Mesendoderm (in vitro differentiated cells): ENCODE measurements at regions not wholly inside any gene's neighbourhood (a gene's known extent, or its start where the extent isn't known, plus 50 kb on each side); places are given as distances from the start of the nearest gene placed in this dataset.

ENCODE experiments used
- DNase-seq: peaks from one replicate; pipeline ENCODE4 v3.0.0; 2013
- H2AK5ac ChIP-seq: 2 replicates; pipeline ENCODE4 v1.6.1; 2013; ENCODE audit warnings: low read length, inconsistent platforms
- H2BK120ac ChIP-seq: 2 replicates; pipeline ENCODE4 v1.6.1; 2013; ENCODE audit warnings: low read depth, mild to moderate bottlenecking, low read length, moderate library complexity, mixed read lengths
- H2BK15ac ChIP-seq: replicated peaks from 2 replicates; pipeline ENCODE4 v1.6.1; 2013; ENCODE audit warnings: low read depth, mild to moderate bottlenecking, moderate library complexity
- H2BK5ac ChIP-seq: 2 replicates; pipeline ENCODE4 v1.6.1; 2013; ENCODE audit warnings: low read length, inconsistent platforms
- H3K18ac ChIP-seq: 2 replicates; pipeline ENCODE4 v1.6.1; 2013; ENCODE audit warnings: mild to moderate bottlenecking, low read length, mixed read lengths
- H3K23ac ChIP-seq: one replicate; pipeline ENCODE4 v1.6.1; 2013; ENCODE audit warnings: low read length
- H3K27ac ChIP-seq: 2 replicates; pipeline ENCODE4 v1.5.1; 2013; ENCODE audit warnings: low read depth, mild to moderate bottlenecking, inconsistent platforms, low read length, moderate library complexity
- H3K27me3 ChIP-seq: 2 replicates; pipeline ENCODE4 v1.6.1; 2013; ENCODE audit warnings: low read length, control low read depth, mild to moderate bottlenecking, inconsistent platforms; ENCODE audit not compliant: insufficient read depth, poor library complexity
- H3K36me3 ChIP-seq: 2 replicates; pipeline ENCODE4 v1.6.1; 2013; ENCODE audit warnings: low read length, inconsistent platforms; ENCODE audit not compliant: control insufficient read depth, insufficient read depth
- H3K4ac ChIP-seq: one replicate; pipeline ENCODE4 v1.6.1; 2013; ENCODE audit warnings: low read depth, mild to moderate bottlenecking, low read length, moderate library complexity
- H3K4me1 ChIP-seq: 2 replicates; pipeline ENCODE4 v1.6.1; 2013; ENCODE audit warnings: low read depth, low read length, inconsistent platforms; ENCODE audit not compliant: control insufficient read depth
- H3K4me2 ChIP-seq: 2 replicates; pipeline ENCODE4 v1.6.1; 2013; ENCODE audit warnings: low read length
- H3K4me3 ChIP-seq: 2 replicates; pipeline ENCODE4 v1.5.1; 2013; ENCODE audit warnings: mild to moderate bottlenecking, low read length
- H3K56ac ChIP-seq: one replicate; pipeline ENCODE4 v1.6.1; 2013; ENCODE audit warnings: low read length
- H3K79me1 ChIP-seq: 2 replicates; pipeline ENCODE4 v1.6.1; 2013; ENCODE audit warnings: low read length, inconsistent platforms
- H3K79me2 ChIP-seq: 2 replicates; pipeline ENCODE4 v1.6.1; 2013; ENCODE audit warnings: mild to moderate bottlenecking, low read length; ENCODE audit not compliant: control insufficient read depth, insufficient read depth
- H3K9ac ChIP-seq: 2 replicates; pipeline ENCODE4 v1.6.1; 2013; ENCODE audit warnings: low read length, inconsistent platforms
- H4K5ac ChIP-seq: one replicate; pipeline ENCODE4 v1.6.1; 2013; ENCODE audit warnings: low read length
- H4K8ac ChIP-seq: one replicate; pipeline ENCODE4 v1.6.1; 2013; ENCODE audit warnings: low read depth, mild to moderate bottlenecking, control low read depth, low read length, moderate library complexity
- WGBS: extraction: QIAGEN DNeasy Blood & Tissue Kit; methylation state at CpG from one replicate; pipeline ENCODE4 v1.1.7; 2013; ENCODE audit warnings: low lambda C conversion rate, missing lambda C conversion rate; ENCODE audit not compliant: insufficient coverage; ENCODE audit errors: extremely low coverage; 5-methylcytosine and 5-hydroxymethylcytosine counted together

GRCh38 chr18:75928706-75929105, 501.2 kb upstream of the SMIM21 start:
- WGBS, result no CpG with 5 or more reads among the region's 2 CpGs
- no peak overlapping the region for H3K4me3 ChIP-seq
- no peak overlapping the region for H3K56ac ChIP-seq
- no peak overlapping the region for H3K18ac ChIP-seq
- H3K4ac ChIP-seq, result no peak overlapping the region
- H3K9ac ChIP-seq, result no peak overlapping the region
- no peak overlapping the region for H4K8ac ChIP-seq
- no peak overlapping the region for H2BK120ac ChIP-seq
- H3K79me2 ChIP-seq, result no peaks in the 10 kb centered on the region
- H3K27ac ChIP-seq, result no peak overlapping the region
- H2BK15ac ChIP-seq, result no peak overlapping the region
- no peak overlapping the region for H2BK5ac ChIP-seq
- no peak for DNase-seq
- no peak overlapping the region for H4K5ac ChIP-seq
- no peaks in the 10 kb centered on the region for H3K79me1 ChIP-seq
- H3K4me2 ChIP-seq, result no peak overlapping the region
- no peaks in the 10 kb centered on the region for H3K36me3 ChIP-seq
- H3K23ac ChIP-seq, result no peak overlapping the region
- no peaks in the 10 kb centered on the region for H3K4me1 ChIP-seq
- no peak overlapping the region for H2AK5ac ChIP-seq
- no peaks in the 10 kb centered on the region for H3K27me3 ChIP-seq

GRCh38 chr18:75927791-75928190, 500.3 kb upstream of the SMIM21 start:
- no peaks in the 10 kb centered on the region for H3K27me3 ChIP-seq
- DNase-seq, result no peak
- no peak overlapping the region for H3K56ac ChIP-seq
- no peak overlapping the region for H2AK5ac ChIP-seq
- H3K79me1 ChIP-seq, result no peaks in the 10 kb centered on the region
- H3K36me3 ChIP-seq, result no peaks in the 10 kb centered on the region
- H3K4ac ChIP-seq, result no peak overlapping the region
- no peak overlapping the region for H3K9ac ChIP-seq
- no peak overlapping the region for H2BK120ac ChIP-seq
- no CpG with 5 or more reads among the region's 5 CpGs for WGBS
- no peaks in the 10 kb centered on the region for H3K4me1 ChIP-seq
- no peak overlapping the region for H2BK15ac ChIP-seq
- H3K23ac ChIP-seq, result no peak overlapping the region
- no peak overlapping the region for H3K4me3 ChIP-seq
- no peak overlapping the region for H3K27ac ChIP-seq
- no peak overlapping the region for H2BK5ac ChIP-seq
- no peak overlapping the region for H4K5ac ChIP-seq
- H4K8ac ChIP-seq, result no peak overlapping the region
- no peaks in the 10 kb centered on the region for H3K79me2 ChIP-seq
- H3K4me2 ChIP-seq, result no peak overlapping the region
- no peak overlapping the region for H3K18ac ChIP-seq

- Histone ChIP-seq H3K4me3 (no peak overlapping the region), H3K27me3 (no peaks in the 10 kb centered on the region), H2BK15ac (no peak overlapping the region), H4K8ac (no peak overlapping the region), H3K36me3 (no peaks in the 10 kb centered on the region), H3K4me2 (no peak overlapping the region), H3K56ac (no peak overlapping the region), H2AK5ac (no peak overlapping the region), H3K18ac (no peak overlapping the region), H2BK5ac (no peak overlapping the region), H4K5ac (no peak overlapping the region), H3K4ac (no peak overlapping the region), H3K27ac (no peak overlapping the region), H3K4me1 (no peaks in the 10 kb centered on the region), H3K9ac (no peak overlapping the region), H3K23ac (no peak overlapping the region), H3K79me2 (no peaks in the 10 kb centered on the region), H2BK120ac (no peak overlapping the region), H3K79me1 (no peaks in the 10 kb centered on the region)
- no CpG with 5 or more reads among the region's 6 CpGs for WGBS
- DNase-seq, result no peak
These were observed 499.3 kb upstream of the SMIM21 start for GRCh38 chr18:75926811-75927210.

- H3K79me2 ChIP-seq, result no peaks in the 10 kb centered on the region
- H4K8ac ChIP-seq, result no peak overlapping the region
- H2BK15ac ChIP-seq, result no peak overlapping the region
- H2BK5ac ChIP-seq, result no peak overlapping the region
- no peak overlapping the region for H3K23ac ChIP-seq
- no peaks in the 10 kb centered on the region for H3K36me3 ChIP-seq
- no peaks in the 10 kb centered on the region for H3K27me3 ChIP-seq
- H3K4me3 ChIP-seq, result no peak overlapping the region
- H3K4ac ChIP-seq, result no peak overlapping the region
- no peak overlapping the region for H3K9ac ChIP-seq
- no peak overlapping the region for H4K5ac ChIP-seq
- DNase-seq, result peak; percentile 90
- no peak overlapping the region for H3K18ac ChIP-seq
- WGBS, result no CpG with 5 or more reads among the region's 4 CpGs
- no peak overlapping the region for H2BK120ac ChIP-seq
- no peak overlapping the region for H2AK5ac ChIP-seq
- H3K4me1 ChIP-seq, result no peaks in the 10 kb centered on the region
- H3K27ac ChIP-seq, result no peak overlapping the region
- no peak overlapping the region for H3K56ac ChIP-seq
- H3K79me1 ChIP-seq, result no peaks in the 10 kb centered on the region
- no peak overlapping the region for H3K4me2 ChIP-seq
These were observed 495.7 kb upstream of the SMIM21 start for GRCh38 chr18:75923169-75923568.

GRCh38 chr18:75916624-75916982, 489.1 kb upstream of the SMIM21 start:
- H3K27ac ChIP-seq, result no peak overlapping the region
- H2BK120ac ChIP-seq, result no peak overlapping the region
- no peak for DNase-seq
- no peaks in the 10 kb centered on the region for H3K79me1 ChIP-seq
- no peak overlapping the region for H2AK5ac ChIP-seq
- H2BK5ac ChIP-seq, result no peak overlapping the region
- H3K56ac ChIP-seq, result no peak overlapping the region
- no peak overlapping the region for H3K4ac ChIP-seq
- H3K9ac ChIP-seq, result no peak overlapping the region
- H3K36me3 ChIP-seq, result no peaks in the 10 kb centered on the region
- H3K79me2 ChIP-seq, result no peaks in the 10 kb centered on the region
- H3K27me3 ChIP-seq, result peaks cover 2% of the 10 kb centered on the region
- H4K8ac ChIP-seq, result no peak overlapping the region
- H3K4me2 ChIP-seq, result peak overlapping the region; percentile 27
- H3K4me1 ChIP-seq, result no peaks in the 10 kb centered on the region
- WGBS, result no CpG with 5 or more reads among the region's 18 CpGs
- no peak overlapping the region for H4K5ac ChIP-seq
- H3K18ac ChIP-seq, result no peak overlapping the region
- no peak overlapping the region for H3K23ac ChIP-seq
- no peak overlapping the region for H3K4me3 ChIP-seq
- H2BK15ac ChIP-seq, result no peak overlapping the region

- WGBS, result no CpG with 5 or more reads among the region's 77 CpGs
- H4K5ac ChIP-seq, result no peak overlapping the region
- H3K18ac ChIP-seq, result no peak overlapping the region
- DNase-seq, result peak; percentile 84
- H3K79me2 ChIP-seq, result no peaks in the 10 kb centered on the region
- peak overlapping the region; percentile 29 for H3K4me3 ChIP-seq
- H3K27ac ChIP-seq, result no peak overlapping the region
- no peak overlapping the region for H2BK120ac ChIP-seq
- peak overlapping the region; percentile 58 for H3K9ac ChIP-seq
- no peak overlapping the region for H3K23ac ChIP-seq
- H3K4me2 ChIP-seq, result peak overlapping the region; percentile 71
- H3K56ac ChIP-seq, result peak overlapping the region; percentile 85
- H3K36me3 ChIP-seq, result no peaks in the 10 kb centered on the region
- H4K8ac ChIP-seq, result no peak overlapping the region
- no peak overlapping the region for H3K4ac ChIP-seq
- no peak overlapping the region for H2BK5ac ChIP-seq
- peaks cover 2% of the 10 kb centered on the region for H3K27me3 ChIP-seq
- H2BK15ac ChIP-seq, result no peak overlapping the region
- H2AK5ac ChIP-seq, result no peak overlapping the region
- H3K4me1 ChIP-seq, result no peaks in the 10 kb centered on the region
- H3K79me1 ChIP-seq, result no peaks in the 10 kb centered on the region
These were observed 488.6 kb upstream of the SMIM21 start for GRCh38 chr18:75915941-75916623.
